H54 (cell line): ENCODE measurements at regions not wholly inside any gene's neighbourhood (a gene's known extent, or its start where the extent isn't known, plus 50 kb on each side); places are given as distances from the start of the nearest gene placed in this dataset.
"Not testable (repeated sequence)": the region's sequence is repeated elsewhere in the genome, so short reads cannot be mapped to it uniquely, and the experiment has no call there.

ENCODE experiments used
- DNase-seq: peaks from one replicate; pipeline ENCODE4 v3.0.0; 2011; ENCODE audit warnings: low spot score, mixed read lengths; ENCODE audit not compliant: insufficient read length
- FAIRE-seq: peaks from 3 replicates; lab custom pipeline; 2011; peaks lifted over from hg19 to GRCh38; lab: Jason Lieb, UNC
- POLR2A ChIP-seq: IDR thresholded peaks from 2 replicates; pipeline ENCODE4 v1.6.1; 2011; ENCODE audit warnings: low read depth, mild to moderate bottlenecking, low read length

DNA sequence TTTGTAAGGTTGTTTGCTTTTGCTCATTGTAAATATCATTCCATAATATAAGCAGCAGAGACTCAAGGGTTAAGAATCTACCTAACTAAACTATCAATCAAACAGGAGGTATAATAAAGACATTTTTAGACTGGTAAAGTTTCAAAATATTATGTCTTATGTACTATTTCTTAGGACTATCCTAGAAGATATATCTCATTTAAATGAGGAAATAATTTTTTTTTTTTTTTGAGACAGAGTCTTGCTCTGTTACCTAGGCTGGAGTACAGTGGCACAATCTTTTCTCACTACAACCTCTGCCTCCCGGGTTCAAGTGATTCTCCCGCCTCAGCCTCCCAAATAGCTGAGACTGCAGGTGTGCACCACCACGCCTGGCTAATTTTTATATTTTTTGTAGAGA, 80.9 kb upstream of the PARD3 start:
- DNase-seq (no peak), FAIRE-seq (no peak)
- no peak for TF ChIP-seq POLR2A

DNA sequence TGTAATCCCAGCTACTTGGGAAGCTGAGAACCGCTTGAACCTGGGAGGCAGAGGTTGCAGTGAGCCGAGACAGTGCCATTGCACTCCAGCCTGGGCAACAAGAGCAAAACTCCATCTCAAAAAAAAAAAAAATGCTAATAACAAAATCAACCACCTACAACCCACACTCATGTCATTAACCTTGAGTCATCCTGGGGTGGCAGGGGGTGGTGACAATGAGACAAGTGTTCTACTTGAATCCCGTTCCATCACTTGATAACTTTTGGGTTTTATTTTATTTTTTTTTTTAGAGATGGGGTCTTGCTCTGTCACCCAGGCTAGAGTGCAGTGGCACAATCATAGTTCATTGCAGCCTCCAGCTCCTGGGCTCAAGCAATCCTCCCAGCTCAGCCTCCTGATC, 80.0 kb upstream of the PARD3 start:
- not testable (repeated sequence) for FAIRE-seq, DNase-seq

DNA sequence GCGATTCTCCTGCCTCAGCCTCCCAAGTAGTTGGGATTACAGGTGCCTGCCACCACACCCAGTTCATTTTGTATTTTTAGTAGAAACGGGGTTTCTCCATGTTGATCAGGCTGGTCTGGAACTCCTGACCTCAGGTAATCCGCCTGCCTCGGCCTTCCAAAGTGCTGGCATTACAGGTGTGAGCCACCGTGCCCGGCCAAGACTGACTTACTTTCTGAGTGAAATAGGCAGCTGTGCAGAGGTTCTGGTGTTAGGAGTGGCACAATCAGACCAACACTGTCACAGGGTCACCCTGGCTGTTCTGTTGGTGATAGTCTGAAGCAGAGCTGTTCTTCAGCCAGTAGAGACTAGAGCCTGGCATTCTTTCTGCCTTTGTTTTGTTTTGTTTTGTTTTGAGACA, 77.4 kb upstream of the PARD3 start:
- not testable (repeated sequence) for DNase-seq, FAIRE-seq

DNA sequence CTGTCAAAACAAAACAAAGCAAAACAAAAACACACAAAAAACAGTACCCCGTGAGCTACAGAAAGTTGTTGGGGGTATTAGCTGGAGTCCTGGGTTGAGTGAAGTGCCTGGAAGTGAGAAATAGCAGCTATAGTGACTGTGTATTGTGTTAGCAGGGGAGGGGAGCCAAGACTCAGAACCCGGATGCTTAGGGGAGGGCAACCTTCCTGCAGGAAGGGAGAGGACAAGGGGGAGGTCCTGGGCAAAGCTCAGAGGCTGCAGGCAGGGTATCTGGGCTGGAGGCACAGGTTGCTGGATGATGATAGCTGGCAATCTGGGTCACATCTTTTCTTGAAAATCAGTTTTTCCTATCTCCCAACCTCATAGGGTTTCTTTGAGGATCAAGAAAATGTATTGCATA, 75.8 kb upstream of the PARD3 start:
- TF ChIP-seq POLR2A, result no peak
- DNase-seq (no peak), FAIRE-seq (no peak)

DNA sequence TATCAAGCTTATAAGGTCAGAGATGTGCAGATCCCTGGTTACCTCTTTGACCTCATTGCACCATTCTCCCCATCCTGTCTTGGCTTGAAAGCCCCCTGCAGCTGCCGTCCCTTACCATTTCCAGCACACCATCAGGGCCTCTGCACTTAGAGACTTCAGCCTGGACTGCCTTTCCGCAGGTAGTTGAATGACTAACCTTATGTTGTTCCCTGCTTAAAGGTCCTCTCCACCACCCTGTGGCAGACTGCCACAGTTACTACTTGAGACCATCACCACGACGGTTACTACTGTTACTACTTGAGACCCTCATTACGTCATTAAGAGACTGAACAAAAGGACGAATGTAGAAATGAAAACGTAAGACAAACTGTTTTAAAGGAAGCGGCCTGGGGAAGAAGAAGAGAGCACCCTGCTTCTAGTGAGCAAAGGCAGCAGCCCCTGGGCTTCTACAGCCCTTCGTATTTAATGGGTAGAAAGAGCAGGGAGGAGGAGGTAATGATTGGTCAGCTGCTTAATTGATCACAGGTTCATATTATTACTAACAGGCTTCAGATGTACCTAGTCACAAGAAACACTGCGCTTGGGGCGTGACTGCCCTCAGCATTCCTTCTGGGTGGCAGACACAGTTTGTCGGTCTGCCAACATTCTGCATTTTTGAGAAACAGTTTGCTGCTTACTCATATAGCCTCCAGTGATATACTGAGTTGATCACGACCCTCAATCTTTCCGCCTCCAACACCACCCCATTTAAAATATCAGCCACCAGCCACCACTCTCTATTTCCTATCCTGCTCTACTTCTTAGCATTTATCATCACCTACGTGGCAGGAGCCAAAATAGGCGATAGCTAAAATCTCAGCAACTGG, 74.1 kb upstream of the PARD3 start:
- FAIRE-seq, result no peak
- no peak for DNase-seq
- TF ChIP-seq POLR2A, result no peak

DNA sequence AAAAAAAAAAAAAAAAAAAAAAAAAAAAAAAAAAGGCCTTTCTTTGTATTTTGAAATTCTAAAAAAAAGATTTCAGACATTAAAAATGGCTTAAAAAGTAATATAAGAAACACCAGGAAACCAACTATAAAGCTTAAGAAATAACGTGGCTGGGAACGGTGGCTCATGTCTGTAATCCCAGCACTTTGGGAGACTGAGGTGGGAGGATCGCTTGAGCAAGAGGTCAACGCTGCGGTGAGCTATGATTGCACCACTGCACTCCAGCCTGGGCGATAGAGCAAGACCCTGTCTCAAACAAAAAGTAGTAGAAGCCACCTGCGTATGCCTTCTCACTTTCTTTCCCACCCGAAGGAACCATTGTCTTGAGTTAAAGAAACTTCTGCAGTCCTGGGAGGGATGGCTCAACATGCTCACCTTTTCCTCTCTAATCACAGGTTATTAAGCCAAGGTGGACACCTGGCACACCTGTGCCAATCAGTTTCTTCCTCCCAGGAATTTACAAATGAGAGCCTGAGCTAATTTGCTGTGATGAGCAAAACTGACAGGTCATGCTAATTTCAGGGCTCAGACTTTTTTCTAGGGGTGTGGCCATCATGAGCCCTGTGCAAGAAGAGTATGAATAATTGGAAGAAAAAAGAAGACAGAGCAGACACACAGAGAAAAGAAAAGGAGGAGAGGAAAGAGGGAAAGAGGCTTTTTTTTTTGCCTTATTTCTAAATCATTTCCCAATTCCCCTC, 72.0 kb upstream of the PARD3 start:
- no peak for FAIRE-seq
- DNase-seq, result no peak
- no peak for TF ChIP-seq POLR2A

DNA sequence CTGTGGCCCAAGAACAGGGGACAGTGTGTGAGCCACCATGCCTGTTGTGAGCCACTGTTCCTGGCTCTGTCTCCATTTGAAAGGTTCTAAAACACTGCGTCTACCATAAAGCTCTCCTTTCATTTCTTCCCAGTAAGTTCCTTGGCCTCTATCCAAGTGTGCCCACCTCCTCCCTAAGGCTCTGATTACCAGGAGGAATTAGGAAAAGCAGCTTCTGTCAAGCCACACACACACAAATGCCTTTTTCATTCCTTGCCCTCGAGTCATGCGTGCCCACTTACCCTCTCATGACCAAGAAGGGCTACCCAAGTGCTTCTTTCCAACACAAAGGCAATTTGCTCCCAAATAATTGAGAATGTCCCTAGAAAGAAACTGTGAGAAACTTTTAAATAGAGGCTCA, 70.8 kb upstream of the PARD3 start:
- no peak for DNase-seq
- FAIRE-seq, result no peak
- no peak for TF ChIP-seq POLR2A

DNA sequence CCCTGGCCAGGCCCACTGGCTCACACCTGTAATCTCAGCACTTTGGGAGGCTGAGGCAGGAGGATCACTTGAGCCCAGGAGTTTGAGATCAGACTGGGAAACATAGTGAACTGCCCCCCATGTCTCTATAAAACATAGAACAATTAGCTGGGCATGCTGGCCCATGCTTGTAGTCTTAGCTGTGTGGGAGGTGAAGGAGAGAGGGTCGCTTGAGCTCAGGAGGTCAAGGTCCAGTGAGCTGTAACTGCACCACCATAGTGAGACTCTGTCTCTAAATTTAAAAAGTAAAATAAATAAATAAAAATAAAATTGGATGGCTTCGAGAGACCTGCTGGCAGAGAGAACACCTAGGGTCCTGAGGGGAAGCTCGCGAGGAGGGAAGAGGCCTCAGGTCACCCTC, 69.9 kb upstream of the PARD3 start:
- no peak for DNase-seq
- FAIRE-seq, result no peak
- TF ChIP-seq POLR2A, result no peak

DNA sequence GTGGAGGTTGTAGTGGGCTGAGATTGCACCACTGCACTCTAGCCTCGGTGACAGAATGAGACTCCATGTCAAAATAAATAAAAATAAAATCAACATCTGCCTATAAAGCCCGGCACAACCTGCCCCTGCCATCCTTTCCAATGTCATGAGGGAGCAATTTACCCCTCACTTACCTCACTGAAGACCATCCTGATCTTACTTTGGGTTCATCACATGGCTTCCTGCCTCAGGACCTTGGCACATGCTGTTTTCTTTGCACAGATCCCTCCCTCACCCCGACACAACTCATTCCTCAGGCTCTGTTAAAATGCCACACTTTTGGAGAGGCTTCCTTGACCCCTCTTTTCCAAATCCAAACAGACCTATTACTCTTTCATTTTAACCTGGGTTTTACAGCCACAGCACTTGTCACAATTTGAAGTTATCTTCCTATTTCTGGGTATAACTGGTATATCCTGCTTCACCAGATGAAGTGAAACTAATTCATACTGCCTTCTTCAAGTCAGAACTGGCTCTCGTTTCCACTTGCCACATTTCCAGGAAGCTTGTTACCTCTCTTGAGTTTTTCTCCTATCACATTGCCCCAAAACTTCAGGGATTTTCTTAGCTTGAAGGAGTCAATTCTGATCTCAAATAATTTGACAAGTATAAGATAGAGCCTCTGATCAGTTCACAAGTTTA, 69.3 kb upstream of the PARD3 start:
- no peak for DNase-seq
- FAIRE-seq, result no peak

DNA sequence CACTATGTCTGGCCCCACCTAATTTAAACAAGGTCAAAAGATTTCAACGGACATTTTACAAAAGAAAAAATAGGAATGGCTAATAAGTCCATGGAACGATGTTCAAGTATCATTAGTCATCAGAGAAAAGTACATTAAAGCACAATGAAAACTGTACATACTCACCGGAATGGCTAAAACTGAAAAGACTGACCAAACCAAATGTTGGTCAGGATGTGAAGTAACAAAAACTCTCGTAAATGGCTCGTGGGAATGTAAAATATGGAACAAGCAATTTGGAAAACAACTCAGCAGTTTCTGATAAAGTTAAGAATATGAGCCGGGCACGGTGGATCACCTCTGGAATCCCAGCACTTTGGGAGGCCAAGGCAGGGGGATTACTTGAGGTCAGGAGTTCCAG, 65.7 kb upstream of the PARD3 start:
- DNase-seq (no peak), FAIRE-seq (no peak)

More for the DNA sequence above, 69.3 kb upstream of the PARD3 start:
- no peak for TF ChIP-seq POLR2A

DNA sequence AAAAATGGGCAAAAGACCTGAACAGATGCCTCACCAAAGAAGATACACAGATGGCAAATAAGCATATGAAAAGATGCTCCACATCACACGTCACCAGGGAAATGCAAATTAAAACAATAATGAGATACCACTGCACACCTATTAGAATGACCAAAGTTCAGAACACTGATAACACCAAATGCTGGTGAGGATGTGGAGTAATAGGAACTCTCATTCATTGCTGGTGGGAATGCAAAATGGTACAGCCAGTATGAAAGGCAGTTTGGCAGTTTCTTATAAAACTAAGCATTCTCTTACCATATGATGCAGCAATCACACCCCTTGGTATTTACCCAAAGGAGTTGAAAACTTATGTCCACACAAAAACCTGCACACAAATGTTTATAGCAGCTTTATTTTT, 63.6 kb upstream of the PARD3 start:
- not testable (repeated sequence) for FAIRE-seq, DNase-seq

More for the DNA sequence above, 65.7 kb upstream of the PARD3 start:
- TF ChIP-seq POLR2A, result no peak

DNA sequence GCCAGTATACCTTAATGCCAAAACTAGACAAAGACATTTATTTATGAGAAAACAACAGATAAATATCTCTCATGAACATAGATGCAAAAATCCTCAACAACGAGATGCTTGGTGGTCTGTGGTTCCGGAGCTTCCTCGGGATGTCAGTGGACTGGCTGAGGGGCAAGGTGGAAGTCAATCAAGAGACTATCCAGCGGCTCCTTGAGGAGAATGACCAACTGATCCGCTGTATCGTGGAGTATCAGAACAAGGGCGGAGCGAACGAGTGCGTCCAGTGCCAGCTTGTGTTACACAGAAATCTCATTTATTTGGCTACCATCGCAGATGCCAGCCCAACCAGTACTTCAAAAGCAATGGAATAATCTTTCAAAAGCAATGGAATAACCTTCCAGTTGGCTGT, 60.0 kb upstream of the PARD3 start:
- no peak for TF ChIP-seq POLR2A
- DNase-seq (no peak), FAIRE-seq (no peak)

DNA sequence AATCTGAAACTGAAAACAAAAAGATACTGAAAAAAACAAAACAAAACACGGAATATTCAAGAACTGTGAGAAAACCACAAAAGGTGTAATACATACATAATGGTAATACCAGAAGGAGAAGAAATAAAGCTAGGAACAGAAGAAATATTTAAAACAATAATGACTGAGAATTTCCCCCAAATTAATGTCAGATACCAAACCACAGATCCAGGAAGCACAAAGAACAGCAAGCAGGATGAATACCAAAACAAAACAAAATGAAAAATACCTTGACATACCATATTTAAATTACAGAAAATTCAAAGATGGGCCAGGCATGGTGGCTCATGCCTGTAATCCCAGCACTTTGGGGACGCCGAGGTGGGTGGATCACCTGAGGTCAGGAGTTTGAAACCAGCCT, 57.7 kb upstream of the PARD3 start:
- no peak for TF ChIP-seq POLR2A
- no peak for DNase-seq

DNA sequence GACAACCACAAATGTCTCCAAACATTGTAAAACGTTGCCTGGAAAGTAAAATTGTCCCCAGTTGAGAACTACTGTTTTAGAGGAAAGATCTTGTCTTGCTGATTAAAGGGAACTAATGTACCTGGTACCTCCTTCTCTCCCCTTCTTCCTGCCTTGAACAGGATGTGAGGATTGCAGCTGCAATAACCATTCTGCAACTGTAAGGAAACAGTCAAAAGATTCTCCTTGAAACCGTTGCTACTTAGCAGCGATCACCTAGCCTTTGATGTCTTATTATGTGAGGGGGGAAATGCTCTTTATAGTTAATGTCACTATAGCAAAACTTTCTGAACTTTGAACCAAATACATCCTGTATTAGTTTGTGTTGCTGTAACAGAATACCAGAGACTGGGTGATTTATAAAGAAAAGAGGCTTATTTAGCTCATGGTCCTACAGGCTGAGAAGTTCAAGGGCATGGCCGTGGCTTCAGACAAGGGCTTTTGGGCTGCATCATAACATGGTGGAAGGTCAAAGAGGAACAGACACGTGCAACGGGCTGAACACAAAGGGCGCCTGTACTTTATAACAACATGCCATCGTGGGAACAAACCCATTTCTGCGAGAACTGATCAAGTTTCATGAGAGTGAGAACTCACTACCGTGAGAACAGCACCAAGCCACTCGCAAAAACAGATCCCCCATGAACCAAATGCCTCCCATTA, 54.2 kb upstream of the PARD3 start:
- DNase-seq (no peak), FAIRE-seq (no peak)
- no peak for TF ChIP-seq POLR2A

More for the DNA sequence above, 57.7 kb upstream of the PARD3 start:
- no peak for FAIRE-seq
